Osteoblast (primary cell): ENCODE measurements at regions not wholly inside any gene's neighbourhood (a gene's known extent, or its start where the extent isn't known, plus 50 kb on each side); places are given as distances from the start of the nearest gene placed in this dataset.

Experiments
- DNase-seq: peaks from one replicate; pipeline ENCODE4 v3.0.0; 2011; ENCODE audit warnings: low spot score, mixed read lengths; ENCODE audit not compliant: insufficient read length; ENCODE audit errors: missing footprints
- H2AFZ ChIP-seq: 2 replicates; pipeline ENCODE4 v1.6.0; 2011; ENCODE audit warnings: mild to moderate bottlenecking, low read length
- H3K27ac ChIP-seq: 2 replicates; pipeline ENCODE4 v1.5.1; 2011; ENCODE audit warnings: mild to moderate bottlenecking, low read depth, low read length, moderate library complexity
- H3K27me3 ChIP-seq: 2 replicates; pipeline ENCODE4 v1.6.0; 2012; ENCODE audit warnings: mild to moderate bottlenecking, control low read depth, inconsistent platforms, low read length, moderate library complexity; ENCODE audit not compliant: insufficient read depth
- H3K36me3 ChIP-seq: 2 replicates; pipeline ENCODE4 v1.5.1; 2011; ENCODE audit warnings: mild to moderate bottlenecking, low read length, control low read depth, moderate library complexity; ENCODE audit not compliant: insufficient read depth
- H3K4me1 ChIP-seq: 2 replicates; pipeline ENCODE4 v1.5.1; 2011; ENCODE audit warnings: mild to moderate bottlenecking, low read length, control low read depth, moderate library complexity; ENCODE audit not compliant: insufficient read depth
- H3K4me2 ChIP-seq: 2 replicates; pipeline ENCODE4 v1.6.0; 2011; ENCODE audit warnings: mild to moderate bottlenecking, low read length; ENCODE audit not compliant: insufficient read depth
- H3K4me3 ChIP-seq: fragments of 200-600 bp; sonication (generic); 3 replicates; pipeline ENCODE4 v1.5.1; 2012; ENCODE audit warnings: mild to moderate bottlenecking, low read length, inconsistent platforms; ENCODE audit not compliant: insufficient read depth
- H3K79me2 ChIP-seq: 2 replicates; pipeline ENCODE4 v1.6.0; 2012; ENCODE audit warnings: mild to moderate bottlenecking, low read length, control low read depth, inconsistent platforms; ENCODE audit not compliant: insufficient read depth
- H3K9me3 ChIP-seq: 2 replicates; pipeline ENCODE4 v1.5.1; 2011; ENCODE audit warnings: low read depth, low read length, control low read depth
- H4K20me1 ChIP-seq: 2 replicates; pipeline ENCODE4 v1.6.0; 2012; ENCODE audit warnings: mild to moderate bottlenecking, low read length, control low read depth; ENCODE audit not compliant: insufficient read depth
- CTCF ChIP-seq: IDR thresholded peaks from 2 replicates; pipeline ENCODE4 v1.5.1; 2011; ENCODE audit warnings: mild to moderate bottlenecking, low read depth, low read length, moderate library complexity; ENCODE audit errors: extremely low read depth

- no peak for TF ChIP-seq CTCF
These were observed 64.2 kb upstream of the TMEM17 start for GRCh38 chr2:62569907-62570841.

GRCh38 chr2:62568983-62569837 lies 63.2 kb upstream of the TMEM17 start:
- peak overlapping the region; percentile 40 for H3K4me2 ChIP-seq
- H3K27me3 ChIP-seq = no peaks in the 10 kb centered on the region
- H2AFZ ChIP-seq = peak overlapping the region; percentile 50
- no peak for DNase-seq
- TF ChIP-seq CTCF = no peak
- H3K9me3 ChIP-seq = no peaks in the 10 kb centered on the region
- H3K4me1 ChIP-seq = peaks cover 17% of the 10 kb centered on the region
- no peaks in the 10 kb centered on the region for H3K36me3 ChIP-seq
- H3K4me3 ChIP-seq = no peak overlapping the region
- H4K20me1 ChIP-seq = no peaks in the 10 kb centered on the region
- H3K79me2 ChIP-seq = no peaks in the 10 kb centered on the region
- no peak overlapping the region for H3K27ac ChIP-seq

More at GRCh38 chr2:62569907-62570841, 64.2 kb upstream of the TMEM17 start:
- no peak for DNase-seq
- H3K79me2 ChIP-seq = no peaks in the 10 kb centered on the region
- H3K27ac ChIP-seq = no peak overlapping the region
- H3K4me3 ChIP-seq = peak overlapping the region; percentile 68
- H3K36me3 ChIP-seq = no peaks in the 10 kb centered on the region
- peak overlapping the region; percentile 92 for H3K4me2 ChIP-seq
- H3K4me1 ChIP-seq = peaks cover 17% of the 10 kb centered on the region
- H2AFZ ChIP-seq = no peak overlapping the region
- H3K9me3 ChIP-seq = no peaks in the 10 kb centered on the region
- H4K20me1 ChIP-seq = no peaks in the 10 kb centered on the region
- H3K27me3 ChIP-seq = no peaks in the 10 kb centered on the region

GRCh38 chr2:62568074-62568473 lies 62.1 kb upstream of the TMEM17 start:
- Histone ChIP-seq H3K4me3 (no peak overlapping the region), H3K4me1 (peaks cover 15% of the 10 kb centered on the region), H3K4me2 (no peak overlapping the region), H3K79me2 (no peaks in the 10 kb centered on the region), H3K9me3 (no peaks in the 10 kb centered on the region), H4K20me1 (no peaks in the 10 kb centered on the region), H3K27ac (no peak overlapping the region), H3K27me3 (no peaks in the 10 kb centered on the region), H3K36me3 (no peaks in the 10 kb centered on the region), H2AFZ (no peak overlapping the region)
- TF ChIP-seq CTCF = no peak
- DNase-seq = no peak

- DNase-seq = no peak
- no peaks in the 10 kb centered on the region for H4K20me1 ChIP-seq
- H2AFZ ChIP-seq = no peak overlapping the region
- no peaks in the 10 kb centered on the region for H3K79me2 ChIP-seq
- H3K4me3 ChIP-seq = no peak overlapping the region
- H3K4me2 ChIP-seq = no peak overlapping the region
- peaks cover 13% of the 10 kb centered on the region for H3K4me1 ChIP-seq
- H3K9me3 ChIP-seq = no peaks in the 10 kb centered on the region
- no peaks in the 10 kb centered on the region for H3K27me3 ChIP-seq
- H3K36me3 ChIP-seq = no peaks in the 10 kb centered on the region
- H3K27ac ChIP-seq = no peak overlapping the region
- TF ChIP-seq CTCF = no peak
These were observed 61.7 kb upstream of the TMEM17 start for GRCh38 chr2:62567669-62568068.
